ENCODE measurements at regions not wholly inside any gene's neighbourhood (a gene's known extent, or its start where the extent isn't known, plus 50 kb on each side); places are given as distances from the start of the nearest gene placed in this dataset.

GRCh38 chr12:67524861-67525616, 123.5 kb upstream of the DYRK2 start:
- H3K9me3 Mint-ChIP-seq = no peaks in the 10 kb centered on the region
- no peak for TF ChIP-seq CTCF (conservative IDR thresholded peaks at IDR 0.05)
- H3K4me3 Mint-ChIP-seq = no peak overlapping the region
- H3K27ac Mint-ChIP-seq = no peak overlapping the region
- peaks cover 26% of the 10 kb centered on the region for H3K4me1 Mint-ChIP-seq (ENCODE audit: unreplicated experiment)
- no peaks in the 10 kb centered on the region for H3K36me3 Mint-ChIP-seq
- no peak for DNase-seq (ENCODE audit: extremely low spot score, unreplicated experiment)
- H3K27me3 Mint-ChIP-seq = no peaks in the 10 kb centered on the region

- Mint-ChIP-seq H3K27me3 (no peaks in the 10 kb centered on the region), H3K36me3 (no peaks in the 10 kb centered on the region), H3K4me1 (ENCODE audit: unreplicated experiment) (peaks cover 24% of the 10 kb centered on the region), H3K9me3 (no peaks in the 10 kb centered on the region), H3K27ac (no peak overlapping the region), H3K4me3 (no peak overlapping the region)
- DNase-seq (ENCODE audit: extremely low spot score, unreplicated experiment) = no peak
- TF ChIP-seq CTCF (conservative IDR thresholded peaks at IDR 0.05) = no peak
Observed at GRCh38 chr12:67525617-67525884, 123.0 kb upstream of the DYRK2 start.

GRCh38 chr12:67526129-67526528, 122.4 kb upstream of the DYRK2 start:
- TF ChIP-seq CTCF (conservative IDR thresholded peaks at IDR 0.05) = no peak
- no peak overlapping the region for H3K27ac Mint-ChIP-seq
- peaks cover 24% of the 10 kb centered on the region for H3K4me1 Mint-ChIP-seq (ENCODE audit: unreplicated experiment)
- H3K36me3 Mint-ChIP-seq = no peaks in the 10 kb centered on the region
- no peak for DNase-seq (ENCODE audit: extremely low spot score, unreplicated experiment)
- no peak overlapping the region for H3K4me3 Mint-ChIP-seq
- no peaks in the 10 kb centered on the region for H3K27me3 Mint-ChIP-seq
- H3K9me3 Mint-ChIP-seq = no peaks in the 10 kb centered on the region

GRCh38 chr12:67531051-67531450, 117.5 kb upstream of the DYRK2 start:
- no peak for TF ChIP-seq CTCF (conservative IDR thresholded peaks at IDR 0.05)
- Mint-ChIP-seq H3K27ac (no peak overlapping the region), H3K36me3 (no peaks in the 10 kb centered on the region), H3K4me3 (no peak overlapping the region), H3K9me3 (no peaks in the 10 kb centered on the region), H3K27me3 (no peaks in the 10 kb centered on the region), H3K4me1 (ENCODE audit: unreplicated experiment) (peaks cover 8% of the 10 kb centered on the region)
- DNase-seq (ENCODE audit: extremely low spot score, unreplicated experiment) = no peak

GRCh38 chr12:67531501-67531900, 117.0 kb upstream of the DYRK2 start:
- Mint-ChIP-seq H3K4me1 (ENCODE audit: unreplicated experiment) (peaks cover 5% of the 10 kb centered on the region), H3K4me3 (no peak overlapping the region), H3K36me3 (no peaks in the 10 kb centered on the region), H3K9me3 (no peaks in the 10 kb centered on the region), H3K27me3 (no peaks in the 10 kb centered on the region), H3K27ac (no peak overlapping the region)
- DNase-seq (ENCODE audit: extremely low spot score, unreplicated experiment) = no peak
- TF ChIP-seq CTCF (conservative IDR thresholded peaks at IDR 0.05) = no peak

- Mint-ChIP-seq H3K9me3 (no peaks in the 10 kb centered on the region), H3K4me3 (no peak overlapping the region), H3K36me3 (no peaks in the 10 kb centered on the region), H3K27ac (no peak overlapping the region), H3K27me3 (no peaks in the 10 kb centered on the region), H3K4me1 (ENCODE audit: unreplicated experiment) (peaks cover 5% of the 10 kb centered on the region)
- DNase-seq (ENCODE audit: extremely low spot score, unreplicated experiment) = no peak
- no peak for TF ChIP-seq CTCF (conservative IDR thresholded peaks at IDR 0.05)
Observed at GRCh38 chr12:67533159-67533558, 115.4 kb upstream of the DYRK2 start.

Measured in type B pancreatic cell (in vitro differentiated cells).